HEK293 (cell line): ENCODE measurements at regions not wholly inside any gene's neighbourhood (a gene's known extent, or its start where the extent isn't known, plus 50 kb on each side); places are given as distances from the start of the nearest gene placed in this dataset.

Experiments used
- CTCF ChIA-PET: fragments of 350-600 bp; formaldehyde crosslinking; extraction: SDS; loops from one replicate; lab custom pipeline; 2021; ENCODE audit warnings: antibody characterized with exemption; lab: Yijun Ruan, JAX
- POLR2A ChIA-PET: fragments of 300-600 bp; formaldehyde crosslinking; extraction: SDS; loops from one replicate; lab custom pipeline; 2020; ENCODE audit warnings: antibody characterized with exemption, inconsistent platforms; lab: Yijun Ruan, JAX
- H3K27ac ChIP-seq: fragments of 200-500 bp; sonication (Bioruptor generic); 2 replicates; pipeline ENCODE4 v1.5.1; 2014; ENCODE audit warnings: low read depth, low read length, control low read depth, inconsistent platforms; ENCODE audit errors: extremely low read depth
- H3K36me3 ChIP-seq, 2 experiments: fragments of 200-500 bp in 1 of 2; sonication (Bioruptor generic) in 1 of 2; 1 replicate in 1 of 2; 2 replicates in 1 of 2; pipeline ENCODE4 v1.5.1; 2014 to 2017; ENCODE audit warnings: inconsistent platforms in 2 of 2, low read length in 2 of 2; ENCODE audit not compliant: control insufficient read depth in 2 of 2, insufficient read depth in 1 of 2
- H3K4me1 ChIP-seq: fragments of 200-500 bp; sonication (Bioruptor generic); 2 replicates; pipeline ENCODE4 v1.5.1; 2014; ENCODE audit warnings: mild to moderate bottlenecking, low read length, inconsistent platforms; ENCODE audit not compliant: control insufficient read depth, insufficient read depth
- H3K4me3 ChIP-seq: 2 replicates; pipeline ENCODE4 v1.5.1; 2011; ENCODE audit warnings: low read depth, mild to moderate bottlenecking, control low read depth, low read length, moderate library complexity
- H3K9me3 ChIP-seq: fragments of 200-500 bp; sonication (Bioruptor generic); 2 replicates; pipeline ENCODE4 v1.5.1; 2014; ENCODE audit warnings: low read depth, low read length, inconsistent platforms; ENCODE audit not compliant: control insufficient read depth, insufficient read depth
- GLIS1 ChIP-seq: fragments of 450-650 bp; formaldehyde crosslinking; IDR thresholded peaks from 2 replicates; pipeline ENCODE4 v1.5.1; 2016; ENCODE audit warnings: missing biosample characterization, missing genetic modification characterization
- IKZF3 ChIP-seq: fragments of 450-650 bp; IDR thresholded peaks from 2 replicates; pipeline ENCODE4 v1.5.0; 2018; ENCODE audit warnings: missing biosample characterization, mild to moderate bottlenecking, missing genetic modification characterization, moderate library complexity
- INSM2 ChIP-seq: fragments of 450-650 bp; formaldehyde crosslinking; IDR thresholded peaks from 2 replicates; pipeline ENCODE4 v1.5.1; 2016; ENCODE audit warnings: missing biosample characterization, missing genetic modification characterization
- KLF10 ChIP-seq: fragments of 450-650 bp; IDR thresholded peaks from 2 replicates; pipeline ENCODE4 v1.5.1; 2018; ENCODE audit warnings: missing biosample characterization, mild to moderate bottlenecking, missing genetic modification characterization
- KLF16 ChIP-seq: fragments of 450-650 bp; formaldehyde crosslinking; IDR thresholded peaks from 2 replicates; pipeline ENCODE4 v1.5.1; 2017; ENCODE audit warnings: missing biosample characterization, missing genetic modification characterization
- MEIS1 ChIP-seq: sonication (generic); formaldehyde crosslinking; IDR thresholded peaks from 2 replicates; pipeline ENCODE4 v1.8.1; 2022; ENCODE audit warnings: missing genetic modification reagents, mild to moderate bottlenecking, borderline replicate concordance
- MZF1 ChIP-seq: fragments of 450-650 bp; formaldehyde crosslinking; IDR thresholded peaks from 2 replicates; pipeline ENCODE4 v1.5.1; 2017; ENCODE audit warnings: missing biosample characterization, missing genetic modification characterization, borderline replicate concordance
- YY1 ChIP-seq: fragments of 450-650 bp; formaldehyde crosslinking; IDR thresholded peaks from 2 replicates; pipeline ENCODE4 v1.5.1; 2018; ENCODE audit warnings: missing biosample characterization, missing genetic modification characterization
- ZBTB21 ChIP-seq: fragments of 450-650 bp; formaldehyde crosslinking; IDR thresholded peaks from 2 replicates; pipeline ENCODE4 v1.5.1; 2017; ENCODE audit warnings: missing biosample characterization, missing genetic modification characterization
- ZBTB49 ChIP-seq: fragments of 450-650 bp; formaldehyde crosslinking; IDR thresholded peaks from 2 replicates; pipeline ENCODE4 v1.5.1; 2016; ENCODE audit warnings: missing biosample characterization, missing genetic modification characterization, low read depth
- ZEB2 ChIP-seq: fragments of 450-650 bp; formaldehyde crosslinking; IDR thresholded peaks from 2 replicates; pipeline ENCODE4 v1.5.1; 2016; ENCODE audit warnings: missing biosample characterization, missing genetic modification characterization
- ZNF133 ChIP-seq: fragments of 450-650 bp; formaldehyde crosslinking; IDR thresholded peaks from 2 replicates; pipeline ENCODE4 v1.5.1; 2016; ENCODE audit warnings: missing biosample characterization, missing genetic modification characterization
- ZNF2 ChIP-seq: fragments of 450-650 bp; formaldehyde crosslinking; IDR thresholded peaks from 2 replicates; pipeline ENCODE4 v1.5.1; 2016; ENCODE audit warnings: missing biosample characterization, missing genetic modification characterization
- ZNF354C ChIP-seq: fragments of 450-650 bp; formaldehyde crosslinking; IDR thresholded peaks from 2 replicates; pipeline ENCODE4 v1.5.1; 2016; ENCODE audit warnings: missing biosample characterization, missing genetic modification characterization, low read depth, borderline replicate concordance
- ZNF394 ChIP-seq: fragments of 450-650 bp; formaldehyde crosslinking; IDR thresholded peaks from 2 replicates; pipeline ENCODE4 v1.5.1; 2016; ENCODE audit warnings: missing biosample characterization, missing genetic modification characterization, mild to moderate bottlenecking, moderate library complexity, borderline replicate concordance
- ZNF426 ChIP-seq: fragments of 450-650 bp; formaldehyde crosslinking; IDR thresholded peaks from 2 replicates; pipeline ENCODE4 v1.5.1; 2017; ENCODE audit warnings: missing biosample characterization, missing genetic modification characterization, mild to moderate bottlenecking, inconsistent platforms, moderate library complexity
- ZNF626 ChIP-seq: fragments of 450-650 bp; sonication (Bioruptor Pico); formaldehyde crosslinking; IDR thresholded peaks from 2 replicates; pipeline ENCODE4 v1.5.1; 2018; ENCODE audit warnings: missing biosample characterization, missing genetic modification characterization, inconsistent platforms
- ZNF629 ChIP-seq: fragments of 450-650 bp; formaldehyde crosslinking; IDR thresholded peaks from 2 replicates; pipeline ENCODE4 v1.5.1; 2017; ENCODE audit warnings: missing biosample characterization, missing genetic modification characterization
- ZNF692 ChIP-seq: fragments of 450-650 bp; formaldehyde crosslinking; IDR thresholded peaks from 2 replicates; pipeline ENCODE4 v1.5.1; 2016; ENCODE audit warnings: missing biosample characterization, missing genetic modification characterization
- ZNF76 ChIP-seq: fragments of 450-650 bp; formaldehyde crosslinking; IDR thresholded peaks from 2 replicates; pipeline ENCODE4; 2016; ENCODE audit warnings: low read depth, missing biosample characterization, missing genetic modification characterization, borderline replicate concordance
- ZNF837 ChIP-seq: fragments of 450-650 bp; formaldehyde crosslinking; IDR thresholded peaks from 2 replicates; pipeline ENCODE4 v1.5.1; 2016; ENCODE audit warnings: missing biosample characterization, missing genetic modification characterization

- Histone ChIP-seq H3K36me3 (no peaks in the 10 kb centered on the region), H3K27ac (no peak overlapping the region), H3K4me1 (no peaks in the 10 kb centered on the region), H3K9me3 (no peaks in the 10 kb centered on the region), H3K4me3 (no peak overlapping the region)
- POLR2A ChIA-PET = no interaction called here
- CTCF ChIA-PET = interaction anchor here (0.6 to 0.7 kb wide), 2 partner anchors 11 to 1269 kb away, joined by 3 read pairs; no protein-coding TSS in a partner anchor
- TF ChIP-seq ZNF837 (tag by site-specific recombination) = no peak
- no peak for TF ChIP-seq ZNF394 (tag by site-specific recombination)
- TF ChIP-seq GLIS1 = no peak
- no peak for TF ChIP-seq ZNF626
These were observed 738.1 kb downstream of the QKI start for GRCh38 chr6:164152611-164153010.

- POLR2A ChIA-PET = no interaction called here
- Histone ChIP-seq H3K9me3 (no peaks in the 10 kb centered on the region), H3K4me1 (no peaks in the 10 kb centered on the region), H3K27ac (no peak overlapping the region), H3K4me3 (no peak overlapping the region), H3K36me3 (no peaks in the 10 kb centered on the region)
- CTCF ChIA-PET = no interaction called here
- TF ChIP-seq ZNF2 (tag by site-specific recombination) (no peak), ZBTB21 (tag by site-specific recombination) (no peak), ZNF837 (tag by site-specific recombination) (no peak), KLF10 (tag by site-specific recombination) (no peak), MZF1 (no peak), IKZF3 (no peak), ZNF426 (tag by site-specific recombination) (no peak), MEIS1 (no peak), ZNF629 (tag by site-specific recombination) (no peak), KLF16 (no peak), YY1 (tag by site-specific recombination) (no peak), ZEB2 (tag by site-specific recombination) (no peak), ZNF76 (tag by site-specific recombination) (no peak), INSM2 (no peak), ZNF354C (no peak), ZNF133 (tag by site-specific recombination) (no peak)
These were observed 736.9 kb downstream of the QKI start for GRCh38 chr6:164151161-164152120.

GRCh38 chr6:164150232-164150631, 735.7 kb downstream of the QKI start:
- POLR2A ChIA-PET = no interaction called here
- Histone ChIP-seq H3K4me3 (no peak overlapping the region), H3K4me1 (no peaks in the 10 kb centered on the region), H3K27ac (no peak overlapping the region), H3K36me3 (no peaks in the 10 kb centered on the region), H3K9me3 (no peaks in the 10 kb centered on the region)
- TF ChIP-seq ZNF629 (tag by site-specific recombination) = no peak
- no peak for TF ChIP-seq ZBTB49 (tag by site-specific recombination)
- no peak for TF ChIP-seq ZNF692 (tag by site-specific recombination)
- CTCF ChIA-PET = interaction anchor here (0.9 to 1.4 kb wide), 2 partner anchors 40 to 45 kb away, joined by 3 to 5 read pairs; no protein-coding TSS in a partner anchor
